Ovary (tissue), 7 donors: ENCODE measurements at regions not wholly inside any gene's neighbourhood (a gene's known extent, or its start where the extent isn't known, plus 50 kb on each side); places are given as distances from the start of the nearest gene placed in this dataset.
A peak's percentile ranks its signal among the peaks of the same experiment; 100 is the strongest.

Experiments used
- DNase-seq, 5 donors: peaks; one replicate each; pipeline ENCODE4 v3.0.0-alpha.2; 2019 to 2020
- H3K27ac ChIP-seq, 2 donors: fragments of 200-600 bp; one replicate each; pipeline versions ENCODE4 v1.5.1 to v1.8.0; 2019 to 2022
- H3K27me3 ChIP-seq: fragments of 200-600 bp; one replicate; pipeline ENCODE4 v1.8.0; 2022
- H3K36me3 ChIP-seq: fragments of 200-600 bp; sonication (generic); one replicate; pipeline ENCODE4 v1.5.1; 2019
- H3K4me1 ChIP-seq: one replicate; pipeline ENCODE4 v1.8.1; 2013; ENCODE audit warnings: mild to moderate bottlenecking, moderate library complexity; ENCODE audit not compliant: insufficient read depth
- H3K4me3 ChIP-seq: fragments of 200-600 bp; sonication (generic); one replicate; pipeline ENCODE4 v1.5.1; 2017
- H3K9me3 ChIP-seq, 2 donors: fragments of 200-600 bp in 1 of 2; sonication (generic) in 1 of 2; one replicate each; pipeline versions ENCODE4 v1.5.1 to v1.8.1; 2013 to 2019; ENCODE audit warnings: mild to moderate bottlenecking in 1 of 2, moderate library complexity in 1 of 2
- EP300 ChIP-seq: sonication (generic); formaldehyde crosslinking; IDR thresholded peaks from one replicate; pipeline ENCODE4 v1.6.1; 2017; ENCODE audit warnings: antibody characterized with exemption
- POLR2A ChIP-seq: fragments of 450-650 bp; IDR thresholded peaks from one replicate; pipeline ENCODE4 v1.6.1; 2017; ENCODE audit warnings: antibody characterized with exemption, mild to moderate bottlenecking, moderate library complexity
- WGBS, 3 donors: extraction: QIAGEN DNeasy Blood & Tissue Kit in 1 of 3; methylation state at CpG; one replicate each; pipeline versions ENCODE4 v1.1.5 to v1.1.7; 2013 to 2017; 5-methylcytosine and 5-hydroxymethylcytosine counted together
- intact Hi-C, 4 donors: fragments of 100-400 bp; cut with DNase I; formaldehyde crosslinking; loops; one replicate each; pipeline versions ENCODE4 v1.11.0 to v1.15.1; 2022 to 2023
- TF ChIP-seq, protein P1 (sequence below), 3 donors: fragments of 450-650 bp in 2 of 3; fragments of 200-600 bp in 1 of 3; IDR thresholded peaks; one replicate each; pipeline versions ENCODE4 v1.5.1 to v1.8.0; 2016 to 2022; ENCODE audit warnings: antibody characterized with exemption in 3 of 3, mild to moderate bottlenecking in 1 of 3
- donor health status: DM: no; HTN: no; CAD: no; lungs with moderate emphysema.
- donor health status: DM: no; HTN: no; CAD: no.
- donor health status: Bipolar disorder and iron deficiency.
- donor health status: DM: no; HTN: no; CAD: no.
- donor health status: DM: yes; HTN: yes; CAD: no.

DNA sequence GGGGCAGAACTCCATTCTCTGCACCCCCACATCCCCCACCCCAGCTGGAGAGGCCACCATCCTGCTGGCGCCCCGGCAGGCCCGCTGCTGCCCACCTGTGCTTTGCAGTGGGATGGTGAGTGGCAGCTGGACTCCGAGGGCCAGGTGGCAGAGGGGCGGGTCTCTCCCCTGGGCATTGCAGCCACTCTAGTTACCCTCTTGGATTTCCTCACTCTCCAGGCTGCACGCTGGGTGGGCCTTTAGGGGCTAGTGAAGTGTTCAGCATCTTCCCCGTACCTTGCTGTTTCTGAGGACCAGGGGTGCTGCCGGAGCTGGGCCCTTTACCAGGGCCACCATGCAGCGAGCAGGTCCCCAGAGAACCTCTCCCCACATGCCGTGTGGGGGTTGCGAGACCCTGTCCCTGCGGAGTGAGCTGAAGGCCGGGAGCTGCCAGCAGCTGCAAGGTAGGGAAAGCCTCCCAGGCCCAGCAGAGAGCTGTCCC, 88.4 kb upstream of the SH3PXD2B start:
- Histone ChIP-seq H3K27ac (no peak overlapping the region), H3K4me1 (peaks cover 4% of the 10 kb centered on the region), H3K36me3 (no peaks in the 10 kb centered on the region), H3K4me3 (no peak overlapping the region), H3K27me3 (no peaks in the 10 kb centered on the region), H3K9me3 (no peaks in the 10 kb centered on the region)
- 91 to 96% (median 91%) methylated on average over 11 to 13 of the region's 13 CpGs for WGBS, 3 donors
- TF ChIP-seq, protein P1, sequence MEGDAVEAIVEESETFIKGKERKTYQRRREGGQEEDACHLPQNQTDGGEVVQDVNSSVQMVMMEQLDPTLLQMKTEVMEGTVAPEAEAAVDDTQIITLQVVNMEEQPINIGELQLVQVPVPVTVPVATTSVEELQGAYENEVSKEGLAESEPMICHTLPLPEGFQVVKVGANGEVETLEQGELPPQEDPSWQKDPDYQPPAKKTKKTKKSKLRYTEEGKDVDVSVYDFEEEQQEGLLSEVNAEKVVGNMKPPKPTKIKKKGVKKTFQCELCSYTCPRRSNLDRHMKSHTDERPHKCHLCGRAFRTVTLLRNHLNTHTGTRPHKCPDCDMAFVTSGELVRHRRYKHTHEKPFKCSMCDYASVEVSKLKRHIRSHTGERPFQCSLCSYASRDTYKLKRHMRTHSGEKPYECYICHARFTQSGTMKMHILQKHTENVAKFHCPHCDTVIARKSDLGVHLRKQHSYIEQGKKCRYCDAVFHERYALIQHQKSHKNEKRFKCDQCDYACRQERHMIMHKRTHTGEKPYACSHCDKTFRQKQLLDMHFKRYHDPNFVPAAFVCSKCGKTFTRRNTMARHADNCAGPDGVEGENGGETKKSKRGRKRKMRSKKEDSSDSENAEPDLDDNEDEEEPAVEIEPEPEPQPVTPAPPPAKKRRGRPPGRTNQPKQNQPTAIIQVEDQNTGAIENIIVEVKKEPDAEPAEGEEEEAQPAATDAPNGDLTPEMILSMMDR (IDR thresholded peaks at IDR 0.05) = no peak
- peak in 1 of 5 donors; percentile 5 for DNase-seq
- intact Hi-C loops = no loop called here

GRCh38 chr5:172541773-172542136, 87.4 kb upstream of the SH3PXD2B start:
- Histone ChIP-seq H3K27me3 (no peaks in the 10 kb centered on the region), H3K9me3 (no peaks in the 10 kb centered on the region), H3K36me3 (no peaks in the 10 kb centered on the region), H3K4me1 (peaks cover 4% of the 10 kb centered on the region), H3K4me3 (no peak overlapping the region), H3K27ac (no peak overlapping the region)
- no peak for DNase-seq
- intact Hi-C loops = no loop called here
- TF ChIP-seq EP300 = no peak
- 89 to 95% (median 92%) methylated on average over 3 of the region's 3 CpGs for WGBS, 3 donors

DNA sequence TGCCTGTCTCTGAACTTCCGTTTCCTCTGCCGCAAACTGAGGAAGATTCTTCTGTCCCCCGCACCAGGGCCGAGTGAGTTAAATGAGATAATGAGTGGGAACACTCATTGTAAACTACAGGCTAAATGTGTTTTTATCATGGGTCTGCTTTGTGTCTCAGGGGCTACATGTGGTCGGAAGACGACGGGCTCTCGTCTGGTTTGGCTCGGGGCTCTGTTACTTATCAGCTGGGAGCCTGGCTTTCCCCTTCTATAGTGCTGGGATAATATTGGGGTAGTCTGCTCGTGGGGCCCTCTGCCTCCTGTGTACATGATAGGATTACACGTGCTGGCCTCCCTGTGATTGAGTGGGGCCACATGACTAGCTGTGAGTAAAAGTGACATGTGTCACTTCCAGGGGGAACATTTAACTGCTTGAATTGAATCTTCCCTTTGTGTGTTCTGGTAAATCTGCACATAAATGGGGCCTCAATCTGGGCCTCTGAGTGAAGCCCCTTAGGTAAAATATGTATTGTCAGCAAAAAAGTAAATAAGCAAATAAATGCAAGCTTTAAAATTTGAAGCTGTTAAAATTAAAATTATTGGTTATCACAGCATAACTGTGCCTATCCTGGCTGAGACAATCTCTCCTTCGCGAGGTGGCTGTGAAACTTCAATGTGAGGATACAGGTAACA, 86.9 kb upstream of the SH3PXD2B start:
- no peaks in the 10 kb centered on the region for H3K27me3 ChIP-seq
- TF ChIP-seq POLR2A (no peak), EP300 (no peak)
- TF ChIP-seq, protein P1 (IDR thresholded peaks at IDR 0.05) = no peak
- 29 to 41% (median 29%) methylated on average over 13 of the region's 13 CpGs for WGBS, 3 donors
- no peak overlapping the region for H3K27ac ChIP-seq
- H3K9me3 ChIP-seq = no peaks in the 10 kb centered on the region
- peaks cover 4% of the 10 kb centered on the region for H3K4me1 ChIP-seq
- no peak overlapping the region for H3K4me3 ChIP-seq
- intact Hi-C loops = no loop called here
- DNase-seq = peak in 1 of 5 donors; percentile 16
- no peaks in the 10 kb centered on the region for H3K36me3 ChIP-seq

DNA sequence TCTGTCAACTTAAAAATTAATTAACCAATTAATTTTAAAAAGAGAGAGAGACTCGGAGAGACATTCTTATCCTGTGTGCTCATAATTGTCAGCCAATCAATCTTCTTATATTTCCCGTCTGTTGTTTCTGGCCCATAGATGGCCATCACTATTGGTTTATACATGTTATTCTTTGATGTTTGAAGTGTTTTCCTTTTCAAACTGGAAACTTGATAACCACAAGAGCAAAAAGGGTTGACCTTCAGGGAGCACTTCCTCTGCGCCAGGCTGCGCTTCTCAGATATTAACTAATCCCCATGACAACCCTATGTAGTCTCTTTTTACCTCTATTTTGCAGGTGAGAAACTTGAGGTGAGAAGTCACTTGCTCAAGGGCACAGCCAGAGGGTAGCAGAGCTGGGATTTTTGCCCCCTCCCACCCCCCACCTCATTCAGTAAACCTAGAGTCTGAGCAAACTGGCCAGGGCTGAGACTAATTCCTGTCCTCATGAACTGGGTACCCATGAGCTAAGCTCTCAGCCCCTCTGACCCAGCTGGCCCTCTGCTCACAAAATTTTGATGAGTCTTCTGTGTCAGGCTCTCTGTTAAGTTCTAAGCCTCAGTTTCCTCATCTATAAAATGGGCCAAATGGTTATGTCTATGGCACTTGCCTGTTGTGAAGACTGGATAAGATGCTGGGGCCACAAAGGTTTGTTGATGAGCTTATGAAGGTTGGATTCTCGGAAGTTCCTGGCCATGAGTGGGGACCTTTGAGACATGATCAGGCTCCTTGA, 86.0 kb upstream of the SH3PXD2B start:
- Histone ChIP-seq H3K27me3 (no peaks in the 10 kb centered on the region), H3K4me1 (peaks cover 4% of the 10 kb centered on the region), H3K4me3 (no peak overlapping the region), H3K36me3 (no peaks in the 10 kb centered on the region), H3K27ac (no peak overlapping the region), H3K9me3 (no peaks in the 10 kb centered on the region)
- TF ChIP-seq, protein P1 (IDR thresholded peaks at IDR 0.05) = no peak
- TF ChIP-seq POLR2A (no peak), EP300 (no peak)
- no peak for DNase-seq
- 89 to 94% (median 91%) methylated on average over 5 of the region's 5 CpGs for whole genome bisulfite sequencing, 3 donors
- intact Hi-C loops = no loop called here

GRCh38 chr5:172535108-172535445, 80.8 kb upstream of the SH3PXD2B start:
- Histone ChIP-seq H3K27ac (no peak overlapping the region), H3K4me3 (no peak overlapping the region), H3K27me3 (no peaks in the 10 kb centered on the region), H3K36me3 (no peaks in the 10 kb centered on the region), H3K9me3 (no peaks in the 10 kb centered on the region), H3K4me1 (peaks cover 10% of the 10 kb centered on the region)
- TF ChIP-seq EP300 (no peak), POLR2A (no peak)
- TF ChIP-seq, protein P1 (IDR thresholded peaks at IDR 0.05) = no peak
- intact Hi-C loops = no loop called here
- no peak for DNase-seq
- 77 to 95% (median 88%) methylated on average over 2 of the region's 2 CpGs for WGBS, 3 donors
